Pancreas (tissue), 10 donors: ENCODE measurements at regions not wholly inside any gene's neighbourhood (a gene's known extent, or its start where the extent isn't known, plus 50 kb on each side); places are given as distances from the start of the nearest gene placed in this dataset.

Source experiments
- ATAC-seq, 4 donors: fragments of 200-7000 bp; cut with Tn5 transposase; one replicate each; pipeline versions ENCODE4 v1.8.0 to v1.9.1; 2020; ENCODE audit warnings: mild to moderate bottlenecking in 4 of 4, moderate library complexity in 4 of 4
- DNase-seq, 6 donors: peaks; one replicate each; pipeline ENCODE4 v3.0.0-alpha.2; 2020
- FAIRE-seq: peaks from 2 replicates; lab custom pipeline; 2012; peaks lifted over from hg19 to GRCh38; lab: Jason Lieb, UNC
- H3K27ac ChIP-seq, 4 donors: fragments of 200-600 bp; sonication (generic); 1 replicate in 3 of 4; 2 replicates in 1 of 4; pipeline versions ENCODE4 v1.5.0 to v1.8.0; 2020
- H3K27me3 ChIP-seq, 4 donors: fragments of 200-600 bp; one replicate each; pipeline ENCODE4 v1.8.0; 2021
- H3K36me3 ChIP-seq, 3 donors: fragments of 200-600 bp; sonication (generic) in 1 of 3; one replicate each; pipeline versions ENCODE4 v1.5.0 to v1.8.0; 2020 to 2021
- H3K4me1 ChIP-seq, 3 donors: fragments of 200-600 bp; one replicate each; pipeline ENCODE4 v1.8.0; 2021
- H3K4me3 ChIP-seq, 4 donors: fragments of 200-600 bp; sonication (generic) in 2 of 4; one replicate each; pipeline versions ENCODE4 v1.5.0 to v1.8.0; 2020 to 2021
- H3K9me3 ChIP-seq, 4 donors: fragments of 200-600 bp; one replicate each; pipeline ENCODE4 v1.8.0; 2021
- WGBS, 2 donors: extraction: QIAGEN DNeasy Blood & Tissue Kit; methylation state at CpG; one replicate each; pipeline ENCODE4 v1.1.7; 2013; 5-methylcytosine and 5-hydroxymethylcytosine counted together
- intact Hi-C, 3 donors: fragments of 100-400 bp; cut with DNase I; formaldehyde crosslinking; loops; one replicate each; pipeline versions ENCODE4 v1.11.1 to v1.14.2; 2022
- TF ChIP-seq, protein P1 (sequence below), 4 donors: fragments of 200-600 bp; sonication (generic) in 3 of 4; IDR thresholded peaks; one replicate each; pipeline versions ENCODE4 v1.5.0 to v1.8.0; 2021; ENCODE audit warnings: antibody characterized with exemption in 4 of 4
- donor health status: healthy with polysubstance abuse.
- donor health status: DM: no; HTN: no; CAD: no; lungs with moderate emphysema.
- donor health status: DM: no; HTN: no; CAD: no.
- donor health status: control.
- donor health status: control.
- donor health status: Bipolar disorder and iron deficiency.
- donor health status: DM: yes; HTN: yes; CAD: no.
- donor health status: DM: no; HTN: no; CAD: no.
- donor health status: DM: no; HTN: no; CAD: no.
- donor health status: DM: yes; HTN: yes; CAD: no.

DNA sequence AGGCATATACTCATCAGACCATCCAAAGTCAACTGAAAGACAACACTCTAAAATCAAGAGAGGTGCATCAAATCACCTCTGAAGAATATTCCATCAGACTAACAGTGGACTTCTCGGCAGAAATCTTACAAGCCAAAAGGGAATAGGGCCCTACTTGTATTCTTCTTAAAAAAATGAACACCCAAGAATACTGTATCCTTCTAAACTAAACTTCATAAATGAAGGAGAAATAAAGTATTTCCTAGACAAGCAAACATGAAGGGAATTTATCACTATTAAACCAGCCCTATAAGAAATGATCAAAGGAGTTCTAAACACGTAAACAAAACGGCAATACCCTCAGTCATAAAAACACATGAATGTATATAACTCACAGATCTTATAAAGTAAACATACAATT lies 141.2 kb downstream of the CXXC4 start:
- Histone ChIP-seq H3K4me1 (no peaks in the 10 kb centered on the region), H3K36me3 (no peaks in the 10 kb centered on the region), H3K27me3 (no peaks in the 10 kb centered on the region), H3K9me3 (no peaks in the 10 kb centered on the region), H3K27ac (no peak overlapping the region), H3K4me3 (no peak overlapping the region)
- WGBS, 2 donors = 84 to 87% methylated on average over 3 of the region's 3 CpGs
- no peak for FAIRE-seq
- intact Hi-C loops = no loop called here
- TF ChIP-seq, protein P1, sequence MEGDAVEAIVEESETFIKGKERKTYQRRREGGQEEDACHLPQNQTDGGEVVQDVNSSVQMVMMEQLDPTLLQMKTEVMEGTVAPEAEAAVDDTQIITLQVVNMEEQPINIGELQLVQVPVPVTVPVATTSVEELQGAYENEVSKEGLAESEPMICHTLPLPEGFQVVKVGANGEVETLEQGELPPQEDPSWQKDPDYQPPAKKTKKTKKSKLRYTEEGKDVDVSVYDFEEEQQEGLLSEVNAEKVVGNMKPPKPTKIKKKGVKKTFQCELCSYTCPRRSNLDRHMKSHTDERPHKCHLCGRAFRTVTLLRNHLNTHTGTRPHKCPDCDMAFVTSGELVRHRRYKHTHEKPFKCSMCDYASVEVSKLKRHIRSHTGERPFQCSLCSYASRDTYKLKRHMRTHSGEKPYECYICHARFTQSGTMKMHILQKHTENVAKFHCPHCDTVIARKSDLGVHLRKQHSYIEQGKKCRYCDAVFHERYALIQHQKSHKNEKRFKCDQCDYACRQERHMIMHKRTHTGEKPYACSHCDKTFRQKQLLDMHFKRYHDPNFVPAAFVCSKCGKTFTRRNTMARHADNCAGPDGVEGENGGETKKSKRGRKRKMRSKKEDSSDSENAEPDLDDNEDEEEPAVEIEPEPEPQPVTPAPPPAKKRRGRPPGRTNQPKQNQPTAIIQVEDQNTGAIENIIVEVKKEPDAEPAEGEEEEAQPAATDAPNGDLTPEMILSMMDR (IDR thresholded peaks at IDR 0.05) = no peak
- no peak for DNase-seq
- no peak for ATAC-seq

DNA sequence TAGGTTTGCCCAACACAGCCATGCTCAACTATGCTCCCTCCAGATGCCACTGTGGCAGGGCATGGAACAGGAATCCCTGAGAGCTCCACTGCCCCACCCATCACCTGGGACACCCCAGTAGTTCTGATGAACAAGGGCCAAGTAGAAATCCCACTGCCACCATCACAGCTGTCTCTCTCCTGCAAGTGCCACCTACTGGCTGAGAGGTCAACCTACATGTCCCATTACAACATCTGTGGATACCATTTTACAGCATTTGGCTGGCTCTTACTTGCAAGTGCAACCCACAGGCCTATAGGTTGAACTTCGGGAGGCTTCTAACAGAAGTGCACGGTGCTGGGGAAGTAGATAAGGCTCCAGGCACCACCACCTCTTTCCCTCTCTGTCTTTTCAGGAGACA lies 142.5 kb downstream of the CXXC4 start:
- intact Hi-C loops = no loop called here
- TF ChIP-seq, protein P1 (IDR thresholded peaks at IDR 0.05) = no peak
- FAIRE-seq (no peak), ATAC-seq (no peak), DNase-seq (peak in 1 of 6 donors; percentile 9)
- no peak overlapping the region for H3K27ac ChIP-seq
- no peaks in the 10 kb centered on the region for H3K27me3 ChIP-seq
- no peaks in the 10 kb centered on the region for H3K9me3 ChIP-seq
- H3K36me3 ChIP-seq = no peaks in the 10 kb centered on the region
- no peaks in the 10 kb centered on the region for H3K4me1 ChIP-seq
- H3K4me3 ChIP-seq = no peak overlapping the region
- 73 to 78% methylated on average over 2 of the region's 2 CpGs for WGBS, 2 donors

DNA sequence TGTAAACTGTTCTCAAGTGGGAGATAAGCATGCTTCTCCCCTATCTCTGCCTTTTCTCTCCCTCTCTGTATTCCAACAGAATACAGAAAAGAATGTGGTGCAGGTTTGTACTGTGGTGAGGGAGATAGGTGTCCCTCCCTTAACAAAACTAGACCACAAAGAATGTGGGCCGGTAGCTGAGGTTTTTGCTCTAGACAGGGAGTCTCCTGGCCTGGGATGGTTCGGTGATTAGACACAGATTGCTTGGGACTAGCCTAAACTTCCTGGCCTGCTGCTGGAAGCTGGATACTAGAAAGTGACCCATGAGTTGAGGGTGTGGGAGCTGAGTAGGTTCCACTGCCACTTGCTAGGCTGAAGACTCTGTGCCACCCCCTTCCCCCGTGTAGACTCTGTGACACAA lies 143.0 kb downstream of the CXXC4 start:
- no peaks in the 10 kb centered on the region for H3K4me1 ChIP-seq
- WGBS, 2 donors = 75 to 90% methylated on average over 3 of the region's 3 CpGs
- TF ChIP-seq, protein P1 (IDR thresholded peaks at IDR 0.05) = no peak
- H3K36me3 ChIP-seq = no peaks in the 10 kb centered on the region
- intact Hi-C loops = no loop called here
- H3K27ac ChIP-seq = no peak overlapping the region
- no peaks in the 10 kb centered on the region for H3K9me3 ChIP-seq
- H3K27me3 ChIP-seq = no peaks in the 10 kb centered on the region
- H3K4me3 ChIP-seq = no peak overlapping the region
- ATAC-seq (no peak), FAIRE-seq (no peak), DNase-seq (no peak)

DNA sequence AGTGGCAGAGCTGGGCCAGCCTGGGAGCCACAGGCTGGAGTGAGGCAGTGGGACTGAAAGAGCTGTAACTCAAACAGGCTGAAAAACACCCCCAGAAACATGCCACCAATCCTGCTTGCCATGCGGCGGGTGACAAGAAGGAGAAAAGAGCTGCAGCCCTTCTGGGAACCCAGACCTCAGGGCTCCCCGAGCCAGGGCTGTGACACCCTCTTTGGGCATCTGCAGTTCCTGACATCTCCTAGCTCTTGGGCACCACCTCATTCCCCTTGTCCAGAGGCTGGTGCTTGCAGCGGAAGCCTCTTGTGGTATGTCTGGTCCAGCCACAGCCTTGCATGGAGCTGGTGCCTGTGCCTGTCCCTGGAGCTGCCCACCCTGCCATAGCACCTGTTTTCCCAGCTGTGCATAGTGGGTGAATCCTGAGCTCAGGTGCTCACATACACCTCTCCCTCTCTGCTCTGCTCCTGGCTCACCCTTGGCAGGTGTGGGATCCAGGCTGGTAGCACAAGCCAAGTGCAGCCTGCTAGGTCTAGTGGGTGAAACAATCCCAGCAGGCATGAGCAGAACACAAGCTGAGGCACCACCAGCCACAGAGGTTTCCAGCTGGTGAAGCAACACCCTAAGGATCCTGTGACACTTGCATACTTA lies 149.0 kb downstream of the CXXC4 start:
- Histone ChIP-seq H3K27me3 (no peaks in the 10 kb centered on the region), H3K4me3 (no peak overlapping the region), H3K27ac (no peak overlapping the region), H3K9me3 (no peaks in the 10 kb centered on the region), H3K4me1 (no peaks in the 10 kb centered on the region), H3K36me3 (no peaks in the 10 kb centered on the region)
- no peak for ATAC-seq
- DNase-seq = peak in 1 of 6 donors; percentile 28
- intact Hi-C loops = no loop called here
- no peak for FAIRE-seq
- 89 to 97% methylated on average over 4 of the region's 4 CpGs for WGBS, 2 donors
- TF ChIP-seq, protein P1 (IDR thresholded peaks at IDR 0.05) = no peak

DNA sequence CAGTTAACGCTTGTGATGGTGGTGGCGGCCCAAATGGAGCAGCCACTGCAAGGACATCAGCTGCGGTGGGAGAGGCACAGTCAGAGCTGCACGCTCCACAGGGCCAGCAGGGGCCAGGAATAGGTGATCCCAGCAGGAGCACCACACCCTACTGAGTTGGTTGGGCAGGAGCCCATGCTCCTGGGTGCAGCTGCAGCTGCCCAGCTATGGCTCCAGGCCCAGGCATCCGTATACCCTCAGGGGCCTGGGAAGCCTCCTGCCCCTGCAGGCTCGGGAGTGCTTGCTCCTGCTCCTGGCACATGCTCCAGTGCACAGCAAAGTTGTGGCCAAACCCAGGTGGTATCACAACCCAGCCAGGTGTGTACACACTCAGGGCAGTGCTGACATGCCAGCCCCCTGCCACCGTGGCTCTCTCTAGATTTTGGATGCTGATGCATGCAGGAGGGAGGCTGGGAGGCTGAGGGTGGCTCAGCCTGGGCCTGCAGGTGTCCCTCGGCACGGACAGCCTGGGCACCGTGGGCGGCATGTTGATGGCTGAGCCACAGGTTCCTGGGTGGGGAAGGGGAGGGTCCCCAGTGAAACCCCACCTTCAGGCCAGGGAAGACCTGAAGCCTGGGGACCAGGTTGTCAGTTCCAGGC lies 150.2 kb downstream of the CXXC4 start:
- TF ChIP-seq, protein P1 (IDR thresholded peaks at IDR 0.05) = no peak
- no peak overlapping the region for H3K4me3 ChIP-seq
- no peaks in the 10 kb centered on the region for H3K4me1 ChIP-seq
- DNase-seq (peak in 2 of 6 donors; percentile 17 to 56), FAIRE-seq (no peak), ATAC-seq (no peak)
- WGBS, 2 donors = 89 to 92% methylated on average over 11 of the region's 11 CpGs
- no peak overlapping the region for H3K27ac ChIP-seq
- H3K36me3 ChIP-seq = no peaks in the 10 kb centered on the region
- H3K27me3 ChIP-seq = no peaks in the 10 kb centered on the region
- H3K9me3 ChIP-seq = no peaks in the 10 kb centered on the region
- intact Hi-C loops = no loop called here
